ENCODE measurements at regions not wholly inside any gene's neighbourhood (a gene's known extent, or its start where the extent isn't known, plus 50 kb on each side); places are given as distances from the start of the nearest gene placed in this dataset.
A peak's percentile ranks its signal among the peaks of the same experiment; 100 is the strongest.

DNA sequence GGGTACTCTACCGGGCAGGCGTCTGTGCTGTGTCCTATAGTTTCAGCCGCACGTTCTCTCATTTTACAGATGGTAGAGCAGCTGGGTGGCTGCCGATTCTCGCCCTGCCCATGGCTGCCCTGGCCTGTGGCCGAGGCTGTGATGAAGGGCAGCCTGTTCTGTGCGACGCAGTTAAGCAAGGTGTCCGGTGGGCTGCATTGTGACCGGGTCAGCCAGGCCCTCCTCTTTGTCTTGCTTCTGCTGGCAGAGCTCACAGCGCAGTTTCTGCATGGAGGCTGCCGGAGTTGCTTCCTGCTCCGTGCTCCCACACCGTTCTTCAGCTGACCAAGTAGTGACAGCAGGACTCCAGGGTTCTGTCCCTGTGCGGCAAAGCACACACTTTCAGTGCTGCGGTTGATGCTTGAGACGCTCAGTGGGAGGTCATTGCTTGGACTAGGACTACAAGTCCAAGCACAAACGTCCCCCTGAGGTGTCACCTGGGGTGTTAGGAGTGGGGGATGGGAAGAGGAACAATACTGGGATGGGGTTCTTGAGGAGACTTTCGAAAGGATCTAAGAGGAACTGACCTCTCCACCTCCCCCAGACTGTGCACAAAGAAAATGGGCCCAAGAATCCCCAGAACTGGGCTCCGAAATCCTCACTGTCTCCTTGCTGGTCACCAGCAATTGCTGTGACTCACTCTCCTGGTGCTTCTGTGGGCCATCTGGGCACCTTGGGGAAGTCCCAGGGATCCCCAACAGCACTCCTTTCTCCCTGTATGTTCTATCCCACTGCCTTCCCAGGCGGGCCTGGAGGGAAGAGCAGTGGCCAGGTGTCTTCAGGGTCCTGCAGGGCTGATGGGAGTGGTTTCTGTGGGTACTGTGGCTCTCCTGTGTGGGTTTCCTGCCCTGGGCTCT is 58.2 kb downstream of the GADD45G start:
- no peaks in the 10 kb centered on the region for H3K27me3 ChIP-seq (ENCODE audit: control insufficient read depth, insufficient read depth, low read length, poor library complexity, severe bottlenecking)
- H3K4me3 ChIP-seq (ENCODE audit: low read length), result no peak overlapping the region
- Mint-ChIP-seq H3K9me3 (no peaks in the 10 kb centered on the region), H3K27me3 (ENCODE audit: insufficient read depth) (peaks cover 14% of the 10 kb centered on the region), H3K4me3 (no peak overlapping the region), H3K27ac (peak overlapping the region; percentile 84), H3K4me1 (peaks cover 34% of the 10 kb centered on the region), H3K36me3 (ENCODE audit: low read depth) (no peaks in the 10 kb centered on the region)
- WGBS, 2 experiments (ENCODE audit: insufficient coverage in 1 of 2, insufficient read length in 1 of 2), result 88 to 90% methylated on average over 14 to 22 of the region's 22 CpGs
- peak; percentile 64 for DNase-seq
- no peaks in the 10 kb centered on the region for H3K9me3 ChIP-seq (ENCODE audit: control insufficient read depth, low read length)
- peak overlapping the region; percentile 78 for H3K27ac ChIP-seq (ENCODE audit: low read depth, low read length)
- TF ChIP-seq, protein P1, sequence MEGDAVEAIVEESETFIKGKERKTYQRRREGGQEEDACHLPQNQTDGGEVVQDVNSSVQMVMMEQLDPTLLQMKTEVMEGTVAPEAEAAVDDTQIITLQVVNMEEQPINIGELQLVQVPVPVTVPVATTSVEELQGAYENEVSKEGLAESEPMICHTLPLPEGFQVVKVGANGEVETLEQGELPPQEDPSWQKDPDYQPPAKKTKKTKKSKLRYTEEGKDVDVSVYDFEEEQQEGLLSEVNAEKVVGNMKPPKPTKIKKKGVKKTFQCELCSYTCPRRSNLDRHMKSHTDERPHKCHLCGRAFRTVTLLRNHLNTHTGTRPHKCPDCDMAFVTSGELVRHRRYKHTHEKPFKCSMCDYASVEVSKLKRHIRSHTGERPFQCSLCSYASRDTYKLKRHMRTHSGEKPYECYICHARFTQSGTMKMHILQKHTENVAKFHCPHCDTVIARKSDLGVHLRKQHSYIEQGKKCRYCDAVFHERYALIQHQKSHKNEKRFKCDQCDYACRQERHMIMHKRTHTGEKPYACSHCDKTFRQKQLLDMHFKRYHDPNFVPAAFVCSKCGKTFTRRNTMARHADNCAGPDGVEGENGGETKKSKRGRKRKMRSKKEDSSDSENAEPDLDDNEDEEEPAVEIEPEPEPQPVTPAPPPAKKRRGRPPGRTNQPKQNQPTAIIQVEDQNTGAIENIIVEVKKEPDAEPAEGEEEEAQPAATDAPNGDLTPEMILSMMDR (conservative IDR thresholded peaks at IDR 0.05), result no peak
- H3K36me3 ChIP-seq (ENCODE audit: control insufficient read depth, insufficient read depth, low read length), result no peaks in the 10 kb centered on the region
- no peak overlapping the region for H3K9ac ChIP-seq (ENCODE audit: extremely low read depth, low read length, poor library complexity, severe bottlenecking)
- peaks cover 16% of the 10 kb centered on the region for H3K4me1 ChIP-seq (ENCODE audit: control insufficient read depth, insufficient read depth, low read length)

DNA sequence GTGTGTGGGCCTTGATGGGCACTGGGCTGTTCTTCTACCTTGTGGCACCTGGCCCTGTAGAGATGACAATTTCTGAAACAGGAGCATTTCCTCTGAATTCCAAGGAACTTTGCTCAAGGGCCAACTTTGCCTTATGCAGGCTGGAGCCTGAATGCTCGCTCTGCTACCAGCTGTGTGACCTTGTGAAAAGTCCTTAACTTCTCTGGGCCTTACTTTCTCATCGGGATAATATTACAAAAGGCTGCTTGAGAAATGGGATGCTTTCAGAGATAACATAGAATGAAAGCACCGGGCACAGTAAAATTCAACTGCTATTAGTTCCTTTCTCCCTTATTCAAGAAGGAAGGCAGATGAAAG is 58.8 kb downstream of the GADD45G start:
- no peak overlapping the region for H3K27ac ChIP-seq (ENCODE audit: low read depth, low read length)
- WGBS, 2 experiments (ENCODE audit: insufficient coverage in 1 of 2, insufficient read length in 1 of 2), result 94 to 96% methylated on average over 3 of the region's 3 CpGs
- no peak overlapping the region for H3K27ac Mint-ChIP-seq
- H3K4me1 Mint-ChIP-seq, result peaks cover 39% of the 10 kb centered on the region
- peaks cover 14% of the 10 kb centered on the region for H3K27me3 Mint-ChIP-seq (ENCODE audit: insufficient read depth)
- TF ChIP-seq, protein P1 (conservative IDR thresholded peaks at IDR 0.05), result no peak
- peaks cover 18% of the 10 kb centered on the region for H3K4me1 ChIP-seq (ENCODE audit: control insufficient read depth, insufficient read depth, low read length)
- H3K9ac ChIP-seq (ENCODE audit: extremely low read depth, low read length, poor library complexity, severe bottlenecking), result no peak overlapping the region
- no peak for DNase-seq
- H3K9me3 Mint-ChIP-seq, result no peaks in the 10 kb centered on the region
- H3K4me3 ChIP-seq (ENCODE audit: low read length), result no peak overlapping the region
- no peaks in the 10 kb centered on the region for H3K36me3 Mint-ChIP-seq (ENCODE audit: low read depth)
- no peak overlapping the region for H3K4me3 Mint-ChIP-seq
- H3K9me3 ChIP-seq (ENCODE audit: control insufficient read depth, low read length), result no peaks in the 10 kb centered on the region
- no peaks in the 10 kb centered on the region for H3K27me3 ChIP-seq (ENCODE audit: control insufficient read depth, insufficient read depth, low read length, poor library complexity, severe bottlenecking)
- no peaks in the 10 kb centered on the region for H3K36me3 ChIP-seq (ENCODE audit: control insufficient read depth, insufficient read depth, low read length)

DNA sequence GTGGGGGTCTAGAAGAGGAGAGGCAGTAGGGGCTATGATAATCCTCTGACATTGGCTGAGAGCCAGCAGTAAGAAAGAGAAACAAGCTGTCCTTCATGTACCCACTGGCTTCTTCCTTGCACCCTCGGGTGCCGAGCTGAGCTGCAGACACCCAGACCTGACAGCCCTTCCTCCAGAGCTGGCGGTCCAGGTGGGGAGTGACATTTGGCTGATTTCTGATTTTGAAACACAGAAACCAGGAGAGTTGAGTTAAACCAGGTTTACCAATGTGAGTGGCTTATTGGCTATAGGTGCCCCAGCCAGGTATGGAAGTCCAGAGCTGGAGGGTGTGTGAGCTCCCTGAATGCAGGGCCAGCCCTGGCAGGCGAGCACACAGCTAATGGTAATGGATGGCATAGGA is 59.2 kb downstream of the GADD45G start:
- Histone ChIP-seq H3K27ac (ENCODE audit: low read depth, low read length) (no peak overlapping the region), H3K9ac (ENCODE audit: extremely low read depth, low read length, poor library complexity, severe bottlenecking) (no peak overlapping the region), H3K9me3 (ENCODE audit: control insufficient read depth, low read length) (no peaks in the 10 kb centered on the region), H3K36me3 (ENCODE audit: control insufficient read depth, insufficient read depth, low read length) (no peaks in the 10 kb centered on the region), H3K4me1 (ENCODE audit: control insufficient read depth, insufficient read depth, low read length) (peaks cover 18% of the 10 kb centered on the region), H3K27me3 (ENCODE audit: control insufficient read depth, insufficient read depth, low read length, poor library complexity, severe bottlenecking) (no peaks in the 10 kb centered on the region), H3K4me3 (ENCODE audit: low read length) (no peak overlapping the region)
- DNase-seq, result peak; percentile 34
- TF ChIP-seq, protein P1 (conservative IDR thresholded peaks at IDR 0.05), result no peak
- H3K9me3 Mint-ChIP-seq, result no peaks in the 10 kb centered on the region
- 90 to 93% methylated on average over 2 to 4 of the region's 4 CpGs for WGBS, 2 experiments (ENCODE audit: insufficient coverage in 1 of 2, insufficient read length in 1 of 2)
- H3K36me3 Mint-ChIP-seq (ENCODE audit: low read depth), result no peaks in the 10 kb centered on the region
- H3K4me1 Mint-ChIP-seq, result peaks cover 41% of the 10 kb centered on the region
- peaks cover 14% of the 10 kb centered on the region for H3K27me3 Mint-ChIP-seq (ENCODE audit: insufficient read depth)
- H3K4me3 Mint-ChIP-seq, result no peak overlapping the region
- H3K27ac Mint-ChIP-seq, result no peak overlapping the region

Measured in endodermal cell (in vitro differentiated cells).